Ovary (tissue), 7 donors: ENCODE measurements at regions not wholly inside any gene's neighbourhood (a gene's known extent, or its start where the extent isn't known, plus 50 kb on each side); places are given as distances from the start of the nearest gene placed in this dataset.

ENCODE experiments used
- DNase-seq, 5 donors: peaks; one replicate each; pipeline ENCODE4 v3.0.0-alpha.2; 2019 to 2020
- H3K27ac ChIP-seq, 2 donors: fragments of 200-600 bp; one replicate each; pipeline versions ENCODE4 v1.5.1 to v1.8.0; 2019 to 2022
- H3K27me3 ChIP-seq: fragments of 200-600 bp; one replicate; pipeline ENCODE4 v1.8.0; 2022
- H3K36me3 ChIP-seq: fragments of 200-600 bp; sonication (generic); one replicate; pipeline ENCODE4 v1.5.1; 2019
- H3K4me1 ChIP-seq: one replicate; pipeline ENCODE4 v1.8.1; 2013; ENCODE audit warnings: mild to moderate bottlenecking, moderate library complexity; ENCODE audit not compliant: insufficient read depth
- H3K4me3 ChIP-seq: fragments of 200-600 bp; sonication (generic); one replicate; pipeline ENCODE4 v1.5.1; 2017
- H3K9me3 ChIP-seq, 2 donors: fragments of 200-600 bp in 1 of 2; sonication (generic) in 1 of 2; one replicate each; pipeline versions ENCODE4 v1.5.1 to v1.8.1; 2013 to 2019; ENCODE audit warnings: mild to moderate bottlenecking in 1 of 2, moderate library complexity in 1 of 2
- CTCF ChIP-seq, 3 donors: fragments of 450-650 bp in 2 of 3; fragments of 200-600 bp in 1 of 3; IDR thresholded peaks; one replicate each; pipeline versions ENCODE4 v1.5.1 to v1.8.0; 2016 to 2022; ENCODE audit warnings: antibody characterized with exemption in 3 of 3, mild to moderate bottlenecking in 1 of 3
- EP300 ChIP-seq: sonication (generic); formaldehyde crosslinking; IDR thresholded peaks from one replicate; pipeline ENCODE4 v1.6.1; 2017; ENCODE audit warnings: antibody characterized with exemption
- POLR2A ChIP-seq: fragments of 450-650 bp; IDR thresholded peaks from one replicate; pipeline ENCODE4 v1.6.1; 2017; ENCODE audit warnings: antibody characterized with exemption, mild to moderate bottlenecking, moderate library complexity
- WGBS, 3 donors: extraction: QIAGEN DNeasy Blood & Tissue Kit in 1 of 3; methylation state at CpG; one replicate each; pipeline versions ENCODE4 v1.1.5 to v1.1.7; 2013 to 2017; 5-methylcytosine and 5-hydroxymethylcytosine counted together
- intact Hi-C, 4 donors: fragments of 100-400 bp; cut with DNase I; formaldehyde crosslinking; loops; one replicate each; pipeline versions ENCODE4 v1.11.0 to v1.15.1; 2022 to 2023
- donor health status: DM: no; HTN: no; CAD: no; lungs with moderate emphysema.
- donor health status: DM: no; HTN: no; CAD: no.
- donor health status: Bipolar disorder and iron deficiency.
- donor health status: DM: no; HTN: no; CAD: no.
- donor health status: DM: yes; HTN: yes; CAD: no.

- no peaks in the 10 kb centered on the region for H3K36me3 ChIP-seq
- 16 to 57% (median 52%) methylated on average over 4 of the region's 4 CpGs for WGBS, 3 donors
- H3K9me3 ChIP-seq = no peaks in the 10 kb centered on the region
- intact Hi-C loops = no loop called here
- DNase-seq = no peak
- H3K4me3 ChIP-seq = no peak overlapping the region
- H3K27me3 ChIP-seq = no peaks in the 10 kb centered on the region
- no peak for TF ChIP-seq EP300
- no peak for TF ChIP-seq CTCF (IDR thresholded peaks at IDR 0.05)
- TF ChIP-seq POLR2A = no peak
- H3K27ac ChIP-seq = no peak overlapping the region
- peaks cover 6% of the 10 kb centered on the region for H3K4me1 ChIP-seq
Measured at GRCh38 chr11:30719371-30719770, 133.2 kb upstream of the MPPED2 start.

- Histone ChIP-seq H3K4me3 (no peak overlapping the region), H3K27me3 (no peaks in the 10 kb centered on the region), H3K36me3 (no peaks in the 10 kb centered on the region), H3K9me3 (no peaks in the 10 kb centered on the region), H3K4me1 (peaks cover 6% of the 10 kb centered on the region), H3K27ac (no peak overlapping the region)
- TF ChIP-seq EP300 (no peak), CTCF (IDR thresholded peaks at IDR 0.05) (no peak), POLR2A (no peak)
- intact Hi-C loops = no loop called here
- no peak for DNase-seq
- WGBS, 3 donors = 65 to 75% (median 72%) methylated on average over 7 of the region's 7 CpGs
Measured at GRCh38 chr11:30717641-30718040, 131.5 kb upstream of the MPPED2 start.

- H3K4me1 ChIP-seq = peaks cover 6% of the 10 kb centered on the region
- no peak overlapping the region for H3K27ac ChIP-seq
- no peaks in the 10 kb centered on the region for H3K36me3 ChIP-seq
- intact Hi-C loops = no loop called here
- H3K27me3 ChIP-seq = no peaks in the 10 kb centered on the region
- no peak for DNase-seq
- H3K4me3 ChIP-seq = no peak overlapping the region
- 44 to 50% (median 45%) methylated on average over 3 of the region's 3 CpGs for WGBS, 3 donors
- H3K9me3 ChIP-seq = no peaks in the 10 kb centered on the region
- TF ChIP-seq EP300 (no peak), CTCF (IDR thresholded peaks at IDR 0.05) (no peak), POLR2A (no peak)
Measured at GRCh38 chr11:30717009-30717408, 130.9 kb upstream of the MPPED2 start.

GRCh38 chr11:30712749-30713148 lies 126.6 kb upstream of the MPPED2 start:
- no peak overlapping the region for H3K27ac ChIP-seq
- no peaks in the 10 kb centered on the region for H3K36me3 ChIP-seq
- no peaks in the 10 kb centered on the region for H3K9me3 ChIP-seq
- WGBS, 3 donors = 40 to 47% (median 45%) methylated on average over 2 of the region's 2 CpGs
- H3K4me3 ChIP-seq = no peak overlapping the region
- H3K27me3 ChIP-seq = no peaks in the 10 kb centered on the region
- TF ChIP-seq CTCF (IDR thresholded peaks at IDR 0.05) (no peak), POLR2A (no peak), EP300 (no peak)
- no peak for DNase-seq
- intact Hi-C loops = no loop called here
- H3K4me1 ChIP-seq = peaks cover 1% of the 10 kb centered on the region

GRCh38 chr11:30710221-30710620 lies 124.1 kb upstream of the MPPED2 start:
- intact Hi-C loops = no loop called here
- no peak overlapping the region for H3K27ac ChIP-seq
- no peaks in the 10 kb centered on the region for H3K27me3 ChIP-seq
- no peaks in the 10 kb centered on the region for H3K9me3 ChIP-seq
- H3K4me3 ChIP-seq = no peak overlapping the region
- DNase-seq = no peak
- H3K4me1 ChIP-seq = no peaks in the 10 kb centered on the region
- H3K36me3 ChIP-seq = no peaks in the 10 kb centered on the region
- TF ChIP-seq POLR2A = no peak
- TF ChIP-seq CTCF (IDR thresholded peaks at IDR 0.05) = no peak
- no peak for TF ChIP-seq EP300
- 7 to 13% (median 11%) methylated on average over 4 of the region's 4 CpGs for WGBS, 3 donors
